ENCODE measurements at regions not wholly inside any gene's neighbourhood (a gene's known extent, or its start where the extent isn't known, plus 50 kb on each side); places are given as distances from the start of the nearest gene placed in this dataset.

- TF ChIP-seq CTCF (conservative IDR thresholded peaks at IDR 0.05 in 1 of 2, IDR thresholded peaks at IDR 0.05 in 1 of 2; ENCODE audit: extremely low read depth in 1 of 2, insufficient read depth in 1 of 2, low read depth in 1 of 2, low read length in 2 of 2) (no peak), EZH2 (IDR thresholded peaks at IDR 0.05; ENCODE audit: borderline replicate concordance, low read length) (no peak)
These were observed 71.1 kb upstream of the SLC24A5 start for GRCh38 chr15:48049736-48050135.

All from mammary epithelial cell (primary cell).